Ovary (tissue), 7 donors: ENCODE measurements at regions not wholly inside any gene's neighbourhood (a gene's known extent, or its start where the extent isn't known, plus 50 kb on each side); places are given as distances from the start of the nearest gene placed in this dataset.

Source experiments
- DNase-seq, 5 donors: peaks; one replicate each; pipeline ENCODE4 v3.0.0-alpha.2; 2019 to 2020
- H3K27ac ChIP-seq, 2 donors: fragments of 200-600 bp; one replicate each; pipeline versions ENCODE4 v1.5.1 to v1.8.0; 2019 to 2022
- H3K27me3 ChIP-seq: fragments of 200-600 bp; one replicate; pipeline ENCODE4 v1.8.0; 2022
- H3K36me3 ChIP-seq: fragments of 200-600 bp; sonication (generic); one replicate; pipeline ENCODE4 v1.5.1; 2019
- H3K4me1 ChIP-seq: one replicate; pipeline ENCODE4 v1.8.1; 2013; ENCODE audit warnings: mild to moderate bottlenecking, moderate library complexity; ENCODE audit not compliant: insufficient read depth
- H3K4me3 ChIP-seq: fragments of 200-600 bp; sonication (generic); one replicate; pipeline ENCODE4 v1.5.1; 2017
- H3K9me3 ChIP-seq, 2 donors: fragments of 200-600 bp in 1 of 2; sonication (generic) in 1 of 2; one replicate each; pipeline versions ENCODE4 v1.5.1 to v1.8.1; 2013 to 2019; ENCODE audit warnings: mild to moderate bottlenecking in 1 of 2, moderate library complexity in 1 of 2
- EP300 ChIP-seq: sonication (generic); formaldehyde crosslinking; IDR thresholded peaks from one replicate; pipeline ENCODE4 v1.6.1; 2017; ENCODE audit warnings: antibody characterized with exemption
- POLR2A ChIP-seq: fragments of 450-650 bp; IDR thresholded peaks from one replicate; pipeline ENCODE4 v1.6.1; 2017; ENCODE audit warnings: antibody characterized with exemption, mild to moderate bottlenecking, moderate library complexity
- WGBS, 3 donors: extraction: QIAGEN DNeasy Blood & Tissue Kit in 1 of 3; methylation state at CpG; one replicate each; pipeline versions ENCODE4 v1.1.5 to v1.1.7; 2013 to 2017; 5-methylcytosine and 5-hydroxymethylcytosine counted together
- intact Hi-C, 4 donors: fragments of 100-400 bp; cut with DNase I; formaldehyde crosslinking; loops; one replicate each; pipeline versions ENCODE4 v1.11.0 to v1.15.1; 2022 to 2023
- TF ChIP-seq, protein P1 (sequence below), 3 donors: fragments of 450-650 bp in 2 of 3; fragments of 200-600 bp in 1 of 3; IDR thresholded peaks; one replicate each; pipeline versions ENCODE4 v1.5.1 to v1.8.0; 2016 to 2022; ENCODE audit warnings: antibody characterized with exemption in 3 of 3, mild to moderate bottlenecking in 1 of 3
- donor health status: DM: no; HTN: no; CAD: no; lungs with moderate emphysema.
- donor health status: DM: no; HTN: no; CAD: no.
- donor health status: Bipolar disorder and iron deficiency.
- donor health status: DM: no; HTN: no; CAD: no.
- donor health status: DM: yes; HTN: yes; CAD: no.

DNA sequence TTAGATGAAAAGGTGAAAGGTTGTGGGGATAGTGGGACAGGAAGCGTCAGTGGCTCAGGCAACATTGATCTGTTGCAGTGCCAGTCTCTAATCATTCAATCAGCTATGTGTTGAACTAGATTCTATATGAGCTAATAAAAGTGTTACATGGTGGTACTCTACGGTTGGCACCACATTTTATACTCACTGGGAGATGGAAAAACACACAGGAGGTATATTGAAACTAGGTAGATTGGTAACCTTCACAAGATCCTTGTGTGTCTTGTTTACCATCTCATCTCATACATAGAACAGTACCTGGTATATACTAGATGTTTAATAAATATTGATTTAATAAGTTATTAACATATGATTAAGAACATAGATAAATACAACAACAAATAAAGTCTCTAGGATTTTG, 152.7 kb downstream of the NAA11 start:
- no peaks in the 10 kb centered on the region for H3K36me3 ChIP-seq
- no peaks in the 10 kb centered on the region for H3K27me3 ChIP-seq
- no peak for DNase-seq
- H3K27ac ChIP-seq, result no peak overlapping the region
- no peaks in the 10 kb centered on the region for H3K9me3 ChIP-seq
- WGBS, 3 donors, result 91 to 96% (median 93%) methylated on average over 2 of the region's 2 CpGs
- intact Hi-C loops, result no loop called here
- no peaks in the 10 kb centered on the region for H3K4me1 ChIP-seq
- H3K4me3 ChIP-seq, result no peak overlapping the region
- TF ChIP-seq, protein P1, sequence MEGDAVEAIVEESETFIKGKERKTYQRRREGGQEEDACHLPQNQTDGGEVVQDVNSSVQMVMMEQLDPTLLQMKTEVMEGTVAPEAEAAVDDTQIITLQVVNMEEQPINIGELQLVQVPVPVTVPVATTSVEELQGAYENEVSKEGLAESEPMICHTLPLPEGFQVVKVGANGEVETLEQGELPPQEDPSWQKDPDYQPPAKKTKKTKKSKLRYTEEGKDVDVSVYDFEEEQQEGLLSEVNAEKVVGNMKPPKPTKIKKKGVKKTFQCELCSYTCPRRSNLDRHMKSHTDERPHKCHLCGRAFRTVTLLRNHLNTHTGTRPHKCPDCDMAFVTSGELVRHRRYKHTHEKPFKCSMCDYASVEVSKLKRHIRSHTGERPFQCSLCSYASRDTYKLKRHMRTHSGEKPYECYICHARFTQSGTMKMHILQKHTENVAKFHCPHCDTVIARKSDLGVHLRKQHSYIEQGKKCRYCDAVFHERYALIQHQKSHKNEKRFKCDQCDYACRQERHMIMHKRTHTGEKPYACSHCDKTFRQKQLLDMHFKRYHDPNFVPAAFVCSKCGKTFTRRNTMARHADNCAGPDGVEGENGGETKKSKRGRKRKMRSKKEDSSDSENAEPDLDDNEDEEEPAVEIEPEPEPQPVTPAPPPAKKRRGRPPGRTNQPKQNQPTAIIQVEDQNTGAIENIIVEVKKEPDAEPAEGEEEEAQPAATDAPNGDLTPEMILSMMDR (IDR thresholded peaks at IDR 0.05), result no peak
- no peak for TF ChIP-seq POLR2A

DNA sequence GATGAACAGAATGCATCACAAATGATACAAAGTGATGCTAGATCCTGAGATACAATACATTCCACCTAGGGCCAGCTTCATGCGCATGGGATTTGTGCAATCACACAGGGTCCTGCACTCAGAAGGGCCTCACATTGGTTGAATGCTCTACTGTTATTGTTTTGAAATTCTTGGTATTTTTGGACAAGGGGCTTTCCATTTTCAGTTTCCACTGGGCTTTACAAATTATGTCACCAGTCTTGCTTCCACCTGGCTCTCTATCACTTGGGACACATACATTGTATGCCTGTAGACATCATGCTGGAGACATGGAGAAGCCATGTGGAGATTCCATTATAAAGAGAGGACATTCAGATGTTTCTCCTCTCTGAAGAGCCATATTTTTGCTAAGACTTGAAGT, 155.8 kb downstream of the NAA11 start:
- H3K36me3 ChIP-seq, result no peaks in the 10 kb centered on the region
- H3K27ac ChIP-seq, result no peak overlapping the region
- no peak overlapping the region for H3K4me3 ChIP-seq
- TF ChIP-seq EP300 (no peak), POLR2A (no peak)
- TF ChIP-seq, protein P1 (IDR thresholded peaks at IDR 0.05), result no peak
- no peak for DNase-seq
- H3K4me1 ChIP-seq, result no peaks in the 10 kb centered on the region
- intact Hi-C loops, result no loop called here
- WGBS, 3 donors, result 96 to 100% (median 100%) methylated on average over 1 of the region's 1 CpG
- no peaks in the 10 kb centered on the region for H3K9me3 ChIP-seq
- no peaks in the 10 kb centered on the region for H3K27me3 ChIP-seq

DNA sequence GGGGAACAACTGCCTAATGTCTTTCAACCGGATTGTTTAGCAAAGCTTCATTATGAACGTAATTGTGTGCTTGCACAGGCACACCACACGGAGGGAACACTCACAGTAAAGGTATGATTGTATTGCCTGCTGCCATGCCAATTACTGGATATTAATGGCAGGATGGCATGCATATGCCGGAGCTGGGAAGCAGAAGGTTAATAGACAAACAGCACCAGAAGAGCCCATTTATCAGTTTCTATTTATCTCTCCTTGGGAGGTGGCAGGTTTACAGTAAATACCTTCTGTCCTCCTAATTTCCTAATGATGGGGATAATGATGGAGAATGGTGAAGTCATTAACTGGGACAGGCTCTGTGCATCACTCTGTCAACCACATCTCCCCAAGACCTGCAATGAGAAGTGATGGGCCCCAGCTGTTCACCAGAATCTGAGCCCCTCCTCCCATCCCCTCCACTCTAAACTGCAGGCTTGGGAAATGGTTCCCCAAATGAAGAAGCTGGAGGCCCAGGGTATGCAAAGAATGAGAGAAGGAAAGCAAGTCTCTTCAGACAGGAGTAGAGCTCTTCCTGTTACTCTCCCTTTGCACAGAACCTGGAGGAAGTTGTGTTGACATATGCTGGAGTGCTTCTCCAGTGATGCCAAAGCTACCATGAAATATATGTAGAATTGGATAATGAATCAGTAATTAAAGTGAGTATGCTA, 160.8 kb downstream of the NAA11 start:
- no peak for DNase-seq
- Histone ChIP-seq H3K36me3 (no peaks in the 10 kb centered on the region), H3K27me3 (no peaks in the 10 kb centered on the region), H3K9me3 (no peaks in the 10 kb centered on the region), H3K27ac (no peak overlapping the region), H3K4me3 (no peak overlapping the region), H3K4me1 (no peaks in the 10 kb centered on the region)
- TF ChIP-seq POLR2A (no peak), EP300 (no peak)
- TF ChIP-seq, protein P1 (IDR thresholded peaks at IDR 0.05), result no peak
- intact Hi-C loops, result no loop called here
- 46 to 49% (median 48%) methylated on average over 4 of the region's 4 CpGs for whole genome bisulfite sequencing, 3 donors

DNA sequence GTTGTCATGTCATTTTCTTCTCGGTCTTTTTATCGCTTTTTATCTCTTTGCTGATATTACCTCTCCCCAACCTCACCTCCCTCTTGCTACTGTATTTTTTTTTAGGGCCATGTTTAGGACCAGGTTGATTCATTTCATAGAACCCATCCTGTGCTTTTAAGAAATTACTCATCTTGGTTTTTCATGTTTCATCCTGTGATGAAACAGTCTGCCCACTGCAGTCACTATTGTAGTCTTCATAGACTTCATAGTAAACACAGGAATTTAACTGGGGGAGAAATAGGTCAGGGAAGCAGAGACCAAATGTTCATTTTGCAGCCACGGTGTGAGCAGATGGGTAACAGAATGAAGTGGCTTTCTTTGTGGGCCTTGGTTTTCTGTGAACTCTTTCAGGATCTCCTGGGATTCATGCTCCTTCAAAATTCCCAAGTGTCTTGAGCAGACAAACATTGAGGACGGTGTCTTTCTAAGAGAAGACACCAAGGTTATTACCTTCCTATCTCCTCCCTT, 161.8 kb downstream of the NAA11 start:
- Histone ChIP-seq H3K27me3 (no peaks in the 10 kb centered on the region), H3K36me3 (no peaks in the 10 kb centered on the region), H3K4me3 (no peak overlapping the region), H3K4me1 (no peaks in the 10 kb centered on the region), H3K27ac (no peak overlapping the region), H3K9me3 (no peaks in the 10 kb centered on the region)
- DNase-seq, result no peak
- intact Hi-C loops, result no loop called here
- WGBS, 3 donors, result 57 to 68% (median 62%) methylated on average over 4 of the region's 4 CpGs
- TF ChIP-seq, protein P1 (IDR thresholded peaks at IDR 0.05), result no peak
- TF ChIP-seq EP300 (no peak), POLR2A (no peak)
